ENCODE measurements at regions not wholly inside any gene's neighbourhood (a gene's known extent, or its start where the extent isn't known, plus 50 kb on each side); places are given as distances from the start of the nearest gene placed in this dataset.

DNA sequence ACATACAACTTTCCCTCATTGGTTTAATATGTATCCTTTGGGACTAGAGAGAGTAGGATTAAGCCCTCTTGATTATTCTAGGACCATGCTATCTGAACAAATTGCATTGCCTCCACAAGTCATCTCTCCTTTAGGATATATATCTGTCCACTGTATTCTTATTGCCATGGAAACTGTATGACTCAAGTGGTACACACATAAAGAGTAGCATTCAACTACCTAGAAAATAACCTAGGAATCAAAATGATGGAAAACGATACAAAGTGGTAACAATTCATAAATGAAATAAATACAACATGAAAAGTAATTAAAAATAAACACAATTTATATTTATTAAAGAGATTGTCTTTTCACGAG, 212.1 kb upstream of the P2RY1 start:
- TF ChIP-seq, protein P1, sequence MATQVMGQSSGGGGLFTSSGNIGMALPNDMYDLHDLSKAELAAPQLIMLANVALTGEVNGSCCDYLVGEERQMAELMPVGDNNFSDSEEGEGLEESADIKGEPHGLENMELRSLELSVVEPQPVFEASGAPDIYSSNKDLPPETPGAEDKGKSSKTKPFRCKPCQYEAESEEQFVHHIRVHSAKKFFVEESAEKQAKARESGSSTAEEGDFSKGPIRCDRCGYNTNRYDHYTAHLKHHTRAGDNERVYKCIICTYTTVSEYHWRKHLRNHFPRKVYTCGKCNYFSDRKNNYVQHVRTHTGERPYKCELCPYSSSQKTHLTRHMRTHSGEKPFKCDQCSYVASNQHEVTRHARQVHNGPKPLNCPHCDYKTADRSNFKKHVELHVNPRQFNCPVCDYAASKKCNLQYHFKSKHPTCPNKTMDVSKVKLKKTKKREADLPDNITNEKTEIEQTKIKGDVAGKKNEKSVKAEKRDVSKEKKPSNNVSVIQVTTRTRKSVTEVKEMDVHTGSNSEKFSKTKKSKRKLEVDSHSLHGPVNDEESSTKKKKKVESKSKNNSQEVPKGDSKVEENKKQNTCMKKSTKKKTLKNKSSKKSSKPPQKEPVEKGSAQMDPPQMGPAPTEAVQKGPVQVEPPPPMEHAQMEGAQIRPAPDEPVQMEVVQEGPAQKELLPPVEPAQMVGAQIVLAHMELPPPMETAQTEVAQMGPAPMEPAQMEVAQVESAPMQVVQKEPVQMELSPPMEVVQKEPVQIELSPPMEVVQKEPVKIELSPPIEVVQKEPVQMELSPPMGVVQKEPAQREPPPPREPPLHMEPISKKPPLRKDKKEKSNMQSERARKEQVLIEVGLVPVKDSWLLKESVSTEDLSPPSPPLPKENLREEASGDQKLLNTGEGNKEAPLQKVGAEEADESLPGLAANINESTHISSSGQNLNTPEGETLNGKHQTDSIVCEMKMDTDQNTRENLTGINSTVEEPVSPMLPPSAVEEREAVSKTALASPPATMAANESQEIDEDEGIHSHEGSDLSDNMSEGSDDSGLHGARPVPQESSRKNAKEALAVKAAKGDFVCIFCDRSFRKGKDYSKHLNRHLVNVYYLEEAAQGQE (IDR thresholded peaks at IDR 0.05; ENCODE audit: insufficient replicate concordance, low read depth), result no peak
- TF ChIP-seq POLR2AphosphoS5 (IDR thresholded peaks at IDR 0.05; ENCODE audit: low read depth) (no peak), SPI1 (IDR thresholded peaks at IDR 0.05; ENCODE audit: borderline replicate concordance, low read depth) (no peak), GABPA (IDR thresholded peaks at IDR 0.05; ENCODE audit: low read depth) (no peak)
- TF ChIP-seq, protein P2, sequence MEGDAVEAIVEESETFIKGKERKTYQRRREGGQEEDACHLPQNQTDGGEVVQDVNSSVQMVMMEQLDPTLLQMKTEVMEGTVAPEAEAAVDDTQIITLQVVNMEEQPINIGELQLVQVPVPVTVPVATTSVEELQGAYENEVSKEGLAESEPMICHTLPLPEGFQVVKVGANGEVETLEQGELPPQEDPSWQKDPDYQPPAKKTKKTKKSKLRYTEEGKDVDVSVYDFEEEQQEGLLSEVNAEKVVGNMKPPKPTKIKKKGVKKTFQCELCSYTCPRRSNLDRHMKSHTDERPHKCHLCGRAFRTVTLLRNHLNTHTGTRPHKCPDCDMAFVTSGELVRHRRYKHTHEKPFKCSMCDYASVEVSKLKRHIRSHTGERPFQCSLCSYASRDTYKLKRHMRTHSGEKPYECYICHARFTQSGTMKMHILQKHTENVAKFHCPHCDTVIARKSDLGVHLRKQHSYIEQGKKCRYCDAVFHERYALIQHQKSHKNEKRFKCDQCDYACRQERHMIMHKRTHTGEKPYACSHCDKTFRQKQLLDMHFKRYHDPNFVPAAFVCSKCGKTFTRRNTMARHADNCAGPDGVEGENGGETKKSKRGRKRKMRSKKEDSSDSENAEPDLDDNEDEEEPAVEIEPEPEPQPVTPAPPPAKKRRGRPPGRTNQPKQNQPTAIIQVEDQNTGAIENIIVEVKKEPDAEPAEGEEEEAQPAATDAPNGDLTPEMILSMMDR (IDR thresholded peaks at IDR 0.05; ENCODE audit: insufficient read depth, low read length), result no peak
- DNase-seq (ENCODE audit: low read depth in 1 of 2, low spot score in 1 of 2), result no peak
- Histone ChIP-seq H3K27ac (replicated peaks) (no peak overlapping the region), H3K27me3 (ENCODE audit: insufficient read depth, poor library complexity, severe bottlenecking) (no peaks in the 10 kb centered on the region), H3K4me3 (replicated peaks; ENCODE audit: insufficient read depth, low read length) (no peak overlapping the region)

DNA sequence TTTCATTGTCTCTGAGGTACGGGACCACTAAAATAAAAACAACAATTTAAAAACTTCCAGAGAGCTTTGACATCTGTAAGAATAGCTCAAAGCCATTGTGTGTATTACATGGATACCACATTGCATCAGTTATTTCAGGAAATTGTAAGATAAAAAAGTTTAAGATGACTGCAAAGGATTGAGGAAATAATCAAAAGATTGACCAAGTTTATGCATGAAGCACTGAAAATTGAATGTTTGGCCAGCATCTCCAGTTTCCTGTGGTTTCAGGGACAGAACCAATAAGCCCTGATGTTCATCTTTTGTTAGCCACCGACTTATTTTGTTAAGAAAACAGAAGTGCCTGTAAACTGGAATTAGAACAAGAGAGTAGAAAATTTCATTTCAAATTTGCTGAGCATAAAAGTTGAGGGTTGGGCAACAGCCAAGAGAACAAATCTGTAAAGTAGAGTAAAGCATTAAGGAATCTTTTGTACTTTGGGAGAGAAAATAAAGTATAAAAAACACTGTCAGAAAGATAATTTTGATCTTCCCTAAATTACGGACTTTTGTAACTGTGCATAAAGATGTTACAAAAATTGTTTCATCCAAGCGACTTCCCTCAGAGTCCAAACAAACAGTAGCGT, 211.5 kb upstream of the P2RY1 start:
- H3K27me3 ChIP-seq (ENCODE audit: insufficient read depth, poor library complexity, severe bottlenecking), result no peaks in the 10 kb centered on the region
- no peak overlapping the region for H3K27ac ChIP-seq (replicated peaks)
- TF ChIP-seq SPI1 (IDR thresholded peaks at IDR 0.05; ENCODE audit: borderline replicate concordance, low read depth) (no peak), GABPA (IDR thresholded peaks at IDR 0.05; ENCODE audit: low read depth) (no peak), POLR2AphosphoS5 (IDR thresholded peaks at IDR 0.05; ENCODE audit: low read depth) (no peak)
- TF ChIP-seq, protein P1 (IDR thresholded peaks at IDR 0.05; ENCODE audit: insufficient replicate concordance, low read depth), result no peak
- TF ChIP-seq, protein P2 (IDR thresholded peaks at IDR 0.05; ENCODE audit: insufficient read depth, low read length), result no peak
- DNase-seq (ENCODE audit: low read depth in 1 of 2, low spot score in 1 of 2), result no peak
- H3K4me3 ChIP-seq (replicated peaks; ENCODE audit: insufficient read depth, low read length), result no peak overlapping the region

DNA sequence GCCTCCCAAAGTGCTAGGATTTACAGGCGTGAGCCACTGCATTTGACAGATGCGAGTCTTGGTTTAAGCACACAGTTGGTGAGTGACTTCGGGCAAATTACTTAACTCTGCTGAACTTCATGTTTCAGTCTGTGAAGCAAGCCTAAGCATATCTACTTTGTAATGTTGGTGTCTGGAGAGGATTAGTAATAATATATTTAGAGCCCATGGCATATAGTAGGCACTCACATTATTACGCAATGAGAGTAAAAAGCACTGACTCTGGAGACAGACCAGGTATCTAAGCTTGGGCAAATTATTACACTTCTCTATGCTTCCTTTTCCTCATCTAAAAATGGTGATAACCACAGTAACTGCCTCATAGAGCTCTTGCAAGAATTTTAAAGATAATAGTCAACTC, 208.7 kb upstream of the P2RY1 start:
- no peak for DNase-seq (ENCODE audit: low read depth in 1 of 2, low spot score in 1 of 2)
- H3K27ac ChIP-seq (replicated peaks), result no peak overlapping the region
- TF ChIP-seq, protein P2 (IDR thresholded peaks at IDR 0.05; ENCODE audit: insufficient read depth, low read length), result no peak
- TF ChIP-seq, protein P1 (IDR thresholded peaks at IDR 0.05; ENCODE audit: insufficient replicate concordance, low read depth), result no peak
- TF ChIP-seq POLR2AphosphoS5 (IDR thresholded peaks at IDR 0.05; ENCODE audit: low read depth) (no peak), SPI1 (IDR thresholded peaks at IDR 0.05; ENCODE audit: borderline replicate concordance, low read depth) (no peak), GABPA (IDR thresholded peaks at IDR 0.05; ENCODE audit: low read depth) (no peak)
- no peaks in the 10 kb centered on the region for H3K27me3 ChIP-seq (ENCODE audit: insufficient read depth, poor library complexity, severe bottlenecking)
- H3K4me3 ChIP-seq (replicated peaks; ENCODE audit: insufficient read depth, low read length), result no peak overlapping the region
